NOMO-1 (cell line): ENCODE measurements at regions not wholly inside any gene's neighbourhood (a gene's known extent, or its start where the extent isn't known, plus 50 kb on each side); places are given as distances from the start of the nearest gene placed in this dataset.

Experiments used
- DNase-seq, 2 experiments: peaks; one replicate each; lab custom pipeline; 2025; ENCODE audit not compliant: unreplicated experiment in 2 of 2; lab: John Stamatoyannopoulos, UW

DNA sequence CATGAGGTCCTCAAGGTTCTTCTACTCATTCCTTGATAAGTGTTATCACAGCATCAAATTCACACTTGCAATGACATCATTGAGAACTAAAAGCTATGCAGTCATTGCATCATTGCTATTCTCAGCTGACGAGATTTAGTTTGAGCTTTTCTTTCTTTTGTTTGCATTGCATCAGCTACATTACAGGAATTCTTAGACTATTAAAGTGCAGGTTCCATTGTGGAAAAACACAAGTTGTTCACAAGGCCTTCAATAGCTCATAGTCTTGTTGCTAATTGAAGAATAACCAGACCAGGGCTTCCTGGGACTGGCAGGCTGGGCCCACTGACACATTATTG lies 139.3 kb downstream of the CXCL12 start:
- DNase-seq: no peak

DNA sequence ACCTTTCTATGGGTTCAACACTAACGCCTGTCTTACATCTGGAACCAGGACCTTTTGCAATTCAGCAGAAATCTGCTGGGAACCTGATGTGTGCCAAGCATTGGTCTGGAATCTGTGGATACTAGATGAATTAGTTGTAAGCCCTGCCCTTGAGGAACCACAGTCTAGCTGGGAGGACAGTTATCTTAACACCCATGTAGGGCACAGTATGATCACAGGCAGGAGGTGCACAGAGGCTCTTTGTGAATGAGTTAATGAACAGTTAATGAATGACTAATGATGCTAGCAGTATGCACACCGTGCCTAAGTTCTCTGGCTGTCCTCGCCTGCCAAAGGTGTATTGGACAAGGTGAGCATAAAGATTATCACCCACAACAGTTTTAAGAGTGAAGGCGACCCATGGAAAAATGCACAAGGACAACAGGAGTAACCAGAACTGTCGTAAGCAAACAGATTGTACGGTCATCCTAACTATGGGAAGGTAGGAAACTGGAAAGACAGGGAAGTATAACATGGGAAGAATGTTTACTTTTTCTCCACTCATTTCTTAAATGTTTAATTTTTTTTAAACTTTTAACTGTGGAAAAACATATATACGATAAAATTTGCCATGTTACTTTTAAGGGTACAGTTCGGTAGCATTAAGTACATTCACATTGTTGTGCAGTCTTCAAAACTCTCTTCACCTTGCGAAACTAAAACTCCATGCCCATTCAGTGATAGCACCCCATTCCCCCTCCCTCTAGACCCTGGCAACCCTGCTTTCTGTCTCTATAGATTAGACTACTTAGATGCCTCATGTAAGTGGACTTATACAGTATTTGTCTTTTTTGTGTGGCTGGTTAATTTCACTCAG lies 139.9 kb downstream of the CXCL12 start:
- no peak for DNase-seq

DNA sequence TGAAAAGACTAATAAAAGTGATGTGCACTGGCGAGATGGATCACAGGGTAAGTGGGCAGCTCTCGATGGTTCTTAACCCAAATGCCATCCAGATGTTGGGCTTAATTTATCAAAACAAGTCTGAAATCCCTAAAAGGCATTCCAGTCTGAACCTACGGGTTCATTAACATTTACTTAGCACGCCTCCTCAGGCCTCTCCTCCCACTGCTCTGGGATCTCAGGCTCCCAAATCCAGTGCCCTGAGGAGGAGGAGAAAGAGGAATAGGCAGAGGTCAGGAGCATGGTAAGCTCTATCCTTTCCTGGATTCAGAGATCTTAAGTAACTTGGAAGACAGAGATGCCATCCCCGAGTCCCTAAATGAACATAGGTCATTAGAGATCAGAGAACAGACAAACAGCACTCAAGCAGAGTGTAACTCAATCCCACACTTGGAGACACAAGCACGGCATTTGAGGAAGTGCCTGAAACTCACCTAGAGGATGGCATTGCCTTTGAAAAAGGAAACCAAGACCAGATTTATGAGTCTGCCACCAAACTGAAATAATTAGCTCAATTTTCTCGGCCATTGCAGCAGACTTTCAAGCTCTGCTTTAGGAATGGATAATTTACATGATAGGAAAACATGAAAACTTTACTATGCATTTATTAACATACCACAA lies 140.9 kb downstream of the CXCL12 start:
- DNase-seq: no peak

DNA sequence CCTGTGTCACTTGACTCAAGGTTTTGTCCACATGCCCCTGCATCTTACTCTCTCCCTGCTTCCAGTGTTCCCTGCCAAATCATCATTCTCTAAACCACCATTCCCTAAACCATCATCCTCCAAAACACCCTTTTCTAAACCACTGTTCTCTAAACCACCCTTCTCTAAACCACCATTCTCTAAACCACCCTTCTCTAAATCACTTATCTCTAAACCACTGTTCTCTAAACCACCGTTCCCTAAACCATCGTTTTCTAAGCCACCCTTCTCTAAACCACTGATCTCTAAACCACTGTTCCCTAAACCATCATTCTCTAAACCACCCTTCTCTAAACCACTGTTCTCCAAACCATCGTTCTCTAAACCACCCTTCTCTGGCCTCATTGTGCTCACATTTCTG lies 142.1 kb downstream of the CXCL12 start:
- DNase-seq: no peak

DNA sequence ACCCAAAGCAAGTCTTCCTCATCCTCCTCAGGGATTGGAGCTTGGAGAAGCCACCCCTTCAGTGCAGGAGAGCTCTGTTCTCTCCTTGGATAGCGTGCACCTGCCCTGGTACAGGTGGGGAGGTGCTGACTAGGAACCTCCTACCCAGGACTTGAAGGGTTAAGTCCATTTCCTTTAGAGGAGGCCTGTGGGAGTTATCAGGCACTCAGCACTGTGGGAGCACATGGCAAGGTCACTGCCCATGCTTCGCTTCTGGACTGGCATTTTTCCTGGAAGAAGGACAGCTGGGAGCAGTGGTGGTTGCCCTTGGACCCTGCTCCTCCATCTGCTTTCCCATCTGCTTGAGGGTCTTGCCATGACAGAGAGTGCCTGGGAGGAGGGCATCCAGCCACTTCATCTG lies 142.8 kb downstream of the CXCL12 start:
- no peak for DNase-seq

DNA sequence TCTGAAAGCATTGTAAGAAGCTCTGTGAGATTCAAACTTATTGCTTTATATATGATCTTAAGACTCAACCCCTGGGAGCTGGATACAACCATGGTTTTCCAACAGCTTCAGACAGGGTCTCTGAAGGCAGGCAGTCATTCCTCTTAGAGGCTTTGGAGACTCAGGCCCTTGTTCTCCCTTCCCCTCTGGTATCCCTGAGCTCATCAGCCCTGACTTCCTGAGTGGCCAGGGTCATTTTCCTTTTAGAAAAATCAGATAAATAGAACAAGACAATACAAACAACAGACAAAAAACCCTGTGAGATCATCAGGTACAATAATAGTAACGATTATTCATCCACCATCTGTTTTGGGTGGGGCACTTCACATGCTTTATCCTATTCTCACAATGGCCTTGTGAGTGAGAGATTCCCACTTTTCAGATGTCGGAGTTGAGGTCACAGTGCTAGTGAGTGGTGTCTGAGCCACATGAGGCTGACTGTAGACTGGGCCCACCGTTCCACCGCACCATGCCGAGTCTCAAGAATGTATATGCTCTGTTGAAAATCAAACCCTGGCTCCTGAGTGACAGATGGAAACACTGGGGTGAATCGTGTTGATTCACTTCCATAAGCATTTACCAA lies 144.2 kb downstream of the CXCL12 start:
- DNase-seq: no peak

DNA sequence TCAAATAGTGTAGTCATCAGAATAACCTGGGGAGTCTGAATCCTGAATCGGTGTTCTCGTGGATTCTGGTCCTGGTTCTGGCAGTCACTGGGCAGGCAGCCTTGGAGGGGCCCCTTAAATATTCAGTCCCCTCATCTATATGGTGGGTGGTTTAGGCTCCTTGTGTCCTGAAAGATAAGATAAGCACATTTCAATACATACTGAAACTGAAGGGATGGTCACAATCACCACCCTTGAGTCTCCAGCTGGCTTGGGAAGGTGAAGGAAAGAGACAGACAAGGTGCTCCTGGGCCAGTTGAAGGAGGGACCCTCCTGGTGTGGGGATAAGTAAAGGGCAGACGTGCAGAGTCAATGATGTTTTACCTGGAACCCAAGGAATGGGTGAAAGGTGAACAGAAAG lies 146.7 kb downstream of the CXCL12 start:
- DNase-seq: no peak

DNA sequence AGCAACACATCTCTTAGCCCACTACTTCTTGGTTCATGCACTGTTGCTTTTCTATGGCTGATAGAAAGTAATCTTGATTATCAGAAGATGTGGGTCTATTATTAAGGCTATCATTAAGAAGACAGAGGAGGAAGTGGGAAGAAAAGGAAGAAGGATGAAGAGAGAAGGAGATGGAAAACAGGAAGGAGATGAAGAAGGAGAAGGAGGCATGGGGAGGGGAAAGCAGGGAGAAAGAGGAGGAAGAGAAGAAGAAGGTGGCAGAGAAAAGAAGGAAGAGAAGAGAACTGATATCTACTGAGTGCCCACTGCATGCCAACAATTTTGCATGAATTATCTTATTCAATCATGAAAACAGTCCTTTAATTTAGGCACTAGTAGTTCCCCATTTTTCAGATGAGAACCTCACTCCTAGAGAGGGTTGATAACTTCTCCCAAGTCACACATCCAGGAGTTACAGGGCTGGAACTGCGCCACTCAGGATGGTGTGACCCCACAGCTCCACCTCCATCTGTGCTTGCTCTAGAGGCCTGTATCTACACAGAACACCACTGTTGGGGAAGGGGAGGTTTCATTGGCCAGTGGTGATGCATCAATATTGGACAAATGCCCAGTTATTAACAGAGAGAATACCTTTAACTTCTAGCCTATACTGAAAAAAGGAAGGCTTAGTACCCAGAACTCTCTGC lies 147.4 kb downstream of the CXCL12 start:
- no peak for DNase-seq

DNA sequence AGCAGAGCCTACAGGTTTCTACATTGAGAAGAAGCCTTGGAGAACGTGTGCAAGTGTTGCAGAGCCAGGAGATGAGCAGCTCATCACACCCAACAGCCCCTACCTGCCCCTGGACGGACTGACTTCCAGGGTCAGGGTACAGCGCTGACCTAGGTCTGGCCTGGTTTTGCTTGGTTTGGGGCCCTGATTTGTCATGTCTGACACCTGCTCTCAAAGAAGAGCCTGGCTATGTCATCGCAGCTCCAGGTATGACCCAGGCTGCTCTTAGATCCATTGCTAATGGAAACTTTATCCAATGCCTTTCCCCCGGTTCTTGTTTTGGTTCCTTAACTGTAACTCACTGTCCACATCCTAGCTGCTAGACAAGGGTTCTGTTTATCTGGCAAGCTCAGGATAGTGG lies 149.5 kb downstream of the CXCL12 start:
- DNase-seq: no peak

DNA sequence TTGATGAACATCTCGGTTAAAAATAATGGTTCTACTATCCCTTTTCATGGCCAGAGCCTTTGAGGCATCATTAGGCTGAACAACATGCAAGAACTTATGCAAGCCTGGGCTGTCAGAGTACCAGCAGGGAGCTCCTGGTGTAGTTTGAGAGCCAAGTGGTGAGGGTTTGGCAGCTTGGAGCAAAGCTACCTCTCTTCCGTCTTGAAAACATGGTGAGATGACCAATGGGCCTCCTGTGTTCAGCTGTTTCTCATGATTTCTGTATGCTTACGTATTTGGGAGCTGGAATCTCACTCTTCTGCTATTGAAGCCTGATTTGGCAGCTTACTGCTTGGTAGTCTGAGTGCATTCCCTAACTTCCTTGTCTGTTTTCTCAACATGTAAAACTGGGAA lies 150.4 kb downstream of the CXCL12 start:
- DNase-seq: no peak

DNA sequence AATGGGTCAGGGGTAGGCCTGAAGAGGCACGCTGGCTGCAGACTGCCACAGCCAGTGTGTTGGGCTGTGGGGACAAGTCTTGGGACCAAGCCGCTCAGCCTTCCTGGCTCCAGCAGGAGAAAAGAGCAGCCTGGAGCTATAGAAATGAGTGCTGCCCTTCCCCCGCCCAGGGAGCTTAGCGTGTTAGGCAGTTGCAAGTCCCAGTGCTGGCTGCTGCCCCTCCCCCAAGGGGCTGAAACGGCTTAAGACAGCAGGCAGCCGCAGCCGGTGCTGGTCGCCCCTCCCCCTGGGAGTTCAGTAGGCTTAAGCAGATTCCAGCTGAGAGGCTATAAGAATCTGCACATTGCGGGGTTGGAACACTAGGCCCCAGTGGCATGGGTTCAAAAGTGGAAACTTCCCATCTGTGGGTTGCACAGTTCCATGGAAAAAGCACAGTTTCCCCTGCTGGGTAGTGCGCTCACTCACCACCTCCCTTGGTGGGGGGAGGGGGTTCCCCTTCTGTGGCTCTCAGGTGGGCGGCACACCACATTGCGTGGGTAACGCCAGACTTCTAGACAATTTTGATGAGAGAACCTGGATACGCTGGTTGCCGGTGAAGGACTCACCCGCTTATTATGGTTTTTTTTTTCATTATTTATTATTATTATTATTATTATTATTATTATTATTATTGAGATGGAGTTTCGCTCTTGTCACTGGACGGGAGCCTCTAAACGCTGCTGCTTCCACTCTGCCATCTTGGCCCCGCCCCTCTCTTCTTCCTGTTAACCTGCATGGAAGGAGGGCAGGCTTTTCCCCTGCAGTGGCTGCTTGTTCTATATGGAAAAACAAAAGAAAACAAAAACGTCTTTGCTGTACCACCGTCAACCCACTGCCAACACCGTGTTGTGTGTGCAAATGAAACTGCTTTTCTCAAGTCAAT lies 151.1 kb downstream of the CXCL12 start:
- no peak for DNase-seq

DNA sequence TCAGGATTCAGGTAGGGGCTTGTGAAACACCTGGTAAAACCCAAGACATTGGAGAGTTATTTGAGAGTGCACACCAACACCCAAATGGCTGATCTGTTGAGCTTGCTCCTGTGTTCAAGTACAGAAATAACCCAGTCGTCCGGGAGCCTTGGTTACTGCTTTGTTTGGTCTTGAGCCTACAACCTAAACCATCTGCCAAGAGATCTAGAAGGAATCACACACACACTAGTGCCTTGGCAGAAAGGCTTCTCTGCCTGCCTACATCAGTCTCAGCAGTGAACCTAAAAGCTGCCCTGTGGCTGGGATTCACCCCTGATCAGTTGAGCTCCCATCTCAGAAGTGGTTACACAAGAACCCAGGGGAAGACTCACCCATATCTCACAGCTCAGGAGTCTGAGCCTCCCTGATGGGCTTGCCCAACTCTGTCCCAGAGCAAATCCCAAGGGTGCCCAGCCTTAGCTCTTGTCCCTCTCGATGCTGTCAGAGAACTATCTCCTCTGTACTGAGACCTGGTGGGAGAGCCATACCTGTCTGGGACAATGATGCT lies 167.6 kb downstream of the CXCL12 start:
- no peak for DNase-seq

DNA sequence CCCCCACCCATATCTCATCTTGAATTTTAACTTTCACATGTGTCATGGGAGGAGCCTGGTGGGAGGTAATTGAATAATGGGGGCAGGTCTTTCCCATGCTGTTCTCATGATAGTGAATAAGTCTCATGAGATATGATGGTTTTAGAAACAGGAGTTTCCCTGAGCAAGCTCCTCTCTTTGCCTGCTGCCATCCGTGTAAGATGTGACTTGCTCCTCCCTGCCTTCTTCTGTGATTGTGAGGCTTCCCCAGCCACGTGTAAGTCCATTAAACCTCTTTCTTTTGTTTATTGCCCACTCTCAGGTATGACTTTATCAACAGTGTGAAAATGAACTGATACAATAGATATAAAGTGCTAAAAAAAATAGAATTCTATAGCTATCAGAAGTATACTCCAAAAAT lies 168.8 kb downstream of the CXCL12 start:
- no peak for DNase-seq

DNA sequence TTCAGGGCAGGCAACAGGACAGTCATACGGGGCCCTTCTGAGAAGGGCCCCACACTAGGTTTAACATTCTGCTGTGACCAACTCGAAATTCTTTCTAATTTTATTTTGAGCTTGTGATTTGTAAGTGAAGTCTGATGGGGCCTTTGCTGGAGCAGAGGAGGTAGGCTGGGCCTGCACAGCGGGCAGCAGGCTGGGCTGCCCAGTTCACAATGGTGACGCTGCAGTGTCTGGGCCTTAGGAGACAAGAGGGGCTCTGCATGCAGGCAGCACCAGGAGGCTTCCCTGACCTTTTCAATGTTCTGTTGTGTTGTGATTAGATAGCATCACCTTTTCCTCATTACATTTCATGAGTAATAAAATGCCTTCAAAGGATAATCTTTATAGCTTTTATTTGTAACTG lies 175.1 kb downstream of the CXCL12 start:
- no peak for DNase-seq

DNA sequence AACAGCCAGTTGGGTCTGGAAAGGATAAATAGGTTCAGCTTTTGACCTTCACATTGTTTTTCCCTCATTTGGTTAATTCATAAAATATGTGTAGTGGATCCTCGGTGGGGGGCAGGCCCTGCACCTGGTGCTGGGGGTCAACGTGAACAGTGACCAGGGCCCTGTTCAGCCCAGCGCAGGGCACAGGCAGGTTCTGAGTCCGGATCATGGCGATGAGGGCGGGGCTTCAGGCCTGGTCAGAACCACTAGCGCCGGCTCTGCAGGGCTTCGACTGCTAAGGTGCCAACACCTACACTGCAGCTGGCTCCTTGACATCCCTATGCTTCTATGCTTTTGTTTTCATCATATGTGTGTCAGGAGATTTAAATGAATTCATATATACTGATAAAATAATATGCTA lies 177.7 kb downstream of the CXCL12 start:
- DNase-seq: no peak

DNA sequence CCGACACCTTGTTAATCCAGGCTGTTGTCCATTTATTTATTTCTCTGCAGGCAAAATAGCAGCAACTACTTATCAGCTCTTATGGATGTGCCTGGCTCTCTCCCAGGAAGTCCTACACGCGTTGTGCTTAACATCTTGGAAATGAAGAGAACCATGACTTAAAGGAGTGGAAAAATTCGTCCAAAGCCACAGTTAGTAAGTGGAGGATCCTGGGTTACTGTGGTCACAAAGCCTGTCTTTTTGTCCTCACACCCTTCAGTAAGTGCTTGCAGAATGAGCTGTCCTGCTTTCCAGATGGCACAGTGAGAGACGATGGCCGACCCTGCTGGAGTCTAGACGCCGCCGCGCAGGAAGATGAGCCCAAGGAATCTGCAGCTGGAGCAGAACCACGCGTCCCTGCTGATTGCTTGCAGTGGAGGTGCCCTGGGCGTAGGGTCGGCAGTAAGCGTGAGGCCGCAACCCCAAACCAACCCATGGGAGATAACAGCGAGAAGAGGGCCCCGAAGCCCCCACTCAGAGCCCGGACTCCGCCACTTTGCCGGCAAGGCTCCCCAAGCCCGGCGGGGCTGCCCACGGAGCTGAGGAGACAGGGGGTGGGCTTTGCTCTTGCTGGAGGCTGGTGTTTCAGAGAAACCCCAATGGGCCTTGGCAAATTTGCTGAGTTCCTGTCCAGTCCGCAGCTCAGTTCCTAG lies 178.6 kb downstream of the CXCL12 start:
- no peak for DNase-seq

DNA sequence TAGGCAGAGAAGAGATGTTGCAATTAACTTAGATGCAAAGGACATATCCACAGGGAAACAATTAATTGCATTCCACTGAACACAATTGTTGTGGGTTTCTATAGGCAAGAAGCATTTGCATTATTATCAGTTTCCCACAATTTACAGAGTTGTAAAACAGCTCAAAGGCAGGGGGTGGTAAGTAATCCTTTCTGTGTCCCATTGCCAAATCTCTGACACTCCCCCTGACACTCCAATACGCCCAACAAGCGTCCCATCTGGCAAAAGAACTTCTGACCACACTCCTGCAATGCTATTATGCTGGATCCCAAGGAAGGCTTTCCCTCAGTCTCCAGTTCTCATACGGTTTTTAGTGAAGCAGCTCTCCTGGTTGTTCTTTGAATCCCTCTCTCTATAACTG lies 179.8 kb downstream of the CXCL12 start:
- no peak for DNase-seq

DNA sequence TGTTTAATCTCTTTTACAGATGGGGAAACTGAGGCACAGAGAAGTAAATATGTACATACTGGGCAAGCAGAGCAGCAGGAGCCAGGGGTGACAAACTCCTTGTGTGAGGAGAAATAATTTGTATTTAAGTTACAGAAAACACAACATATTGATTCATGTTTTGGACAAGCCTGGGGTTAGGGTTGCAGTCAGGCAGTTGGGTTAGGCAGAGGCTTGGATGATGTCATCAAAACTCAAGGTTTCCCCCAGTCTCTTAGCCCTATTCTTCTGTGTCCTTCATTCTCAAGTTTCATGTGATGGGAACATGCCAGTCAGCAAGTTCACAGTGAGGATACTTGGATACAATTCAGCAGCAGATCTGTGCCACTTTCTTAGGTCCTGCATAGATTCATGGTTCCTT lies 181.4 kb downstream of the CXCL12 start:
- DNase-seq: no peak

DNA sequence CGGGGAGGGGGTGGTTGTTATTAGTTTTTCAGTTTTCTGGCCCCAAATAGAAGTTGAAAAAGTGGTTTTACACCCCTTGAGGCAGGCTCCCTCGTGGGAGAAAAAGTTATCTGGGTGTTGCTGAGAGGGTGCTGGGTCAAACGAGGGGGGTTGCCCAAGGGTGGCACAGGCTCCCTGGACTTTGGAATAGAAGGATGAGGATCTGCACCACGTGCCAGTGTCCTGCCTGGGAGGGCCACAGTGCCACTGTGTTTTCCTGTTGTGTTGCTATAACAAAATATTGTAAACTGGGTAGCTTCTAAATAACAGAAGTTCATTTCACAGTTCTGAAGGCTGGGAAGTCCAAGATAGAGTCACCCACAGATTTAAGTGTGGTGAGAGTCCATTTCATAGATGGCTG lies 181.9 kb downstream of the CXCL12 start:
- no peak for DNase-seq

DNA sequence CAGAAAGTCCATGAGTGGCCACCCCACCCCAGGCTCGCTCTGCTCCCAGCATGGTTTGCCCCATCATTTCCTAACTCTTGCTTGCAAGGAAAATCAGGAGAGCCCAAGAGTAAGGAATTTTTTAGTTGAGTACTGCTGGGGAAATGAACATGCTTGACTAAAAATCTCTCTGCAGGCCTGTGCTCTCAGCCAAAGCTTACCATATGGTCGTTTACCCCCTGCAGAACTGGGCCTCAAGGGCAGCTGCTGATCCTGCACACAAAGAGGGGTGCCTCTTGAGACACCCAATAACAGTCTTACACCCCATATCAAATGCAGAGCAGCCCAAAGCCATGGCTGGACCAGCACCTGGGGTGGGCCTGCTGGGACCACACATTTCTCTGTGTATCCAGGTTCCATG lies 183.2 kb downstream of the CXCL12 start:
- DNase-seq: no peak
